B cell (primary cell): ENCODE measurements at regions not wholly inside any gene's neighbourhood (a gene's known extent, or its start where the extent isn't known, plus 50 kb on each side); places are given as distances from the start of the nearest gene placed in this dataset.

Experiments used
- ATAC-seq: fragments of 200-7000 bp; cut with Tn5 transposase; one replicate; pipeline ENCODE4 v1.10.0; 2021; ENCODE audit warnings: low read depth, mild to moderate bottlenecking, moderate number of reproducible peaks, moderate library complexity
- CTCF ChIA-PET: fragments of 350-600 bp; sonication (Branson Sonifier 250); formaldehyde crosslinking; loops from one replicate; lab custom pipeline; 2021; ENCODE audit warnings: antibody characterized with exemption, inconsistent platforms; lab: Charles Lee
- POLR2A ChIA-PET: fragments of 350-600 bp; sonication (Branson Sonifier 250); formaldehyde crosslinking; loops from one replicate; lab custom pipeline; 2021; ENCODE audit warnings: antibody characterized with exemption; lab: Charles Lee
- DNase-seq: peaks from one replicate; pipeline ENCODE4 v3.0.0; 2013
- H2AFZ ChIP-seq: 2 replicates; pipeline ENCODE4 v1.6.1; 2012; ENCODE audit warnings: mild to moderate bottlenecking, low read depth, low read length; ENCODE audit not compliant: insufficient read depth, poor library complexity, severe bottlenecking
- H3K27ac ChIP-seq, 2 donors: 1 replicate in 1 of 2; 2 replicates in 1 of 2; pipeline ENCODE4 v1.5.1; 2012 to 2013; ENCODE audit warnings: low read length in 2 of 2, mild to moderate bottlenecking in 2 of 2, moderate library complexity in 1 of 2
- H3K27me3 ChIP-seq, 4 experiments: fragments of 200-600 bp in 1 of 4; sonication (generic) in 1 of 4; replicated peaks in 1 of 4; 1 replicate in 2 of 4; 2 replicates in 2 of 4; pipeline versions ENCODE4 v1.6.1 to v1.7.0; 2013 to 2016; ENCODE audit warnings: low read length in 3 of 4, mild to moderate bottlenecking in 2 of 4, mixed read lengths in 1 of 4, moderate library complexity in 1 of 4; ENCODE audit not compliant: insufficient read depth in 4 of 4, control insufficient read depth in 3 of 4; ENCODE audit errors: control extremely low read depth in 1 of 4
- H3K36me3 ChIP-seq, 2 experiments: replicated peaks in 1 of 2; 1 replicate in 1 of 2; 2 replicates in 1 of 2; pipeline versions ENCODE4 v1.6.1 to v1.7.1; 2013; ENCODE audit warnings: low read length in 1 of 2; ENCODE audit not compliant: insufficient read depth in 2 of 2, control insufficient read depth in 1 of 2; ENCODE audit errors: control extremely low read depth in 1 of 2, extremely low read depth in 1 of 2
- H3K4me1 ChIP-seq, 2 donors: fragments of 200-600 bp in 1 of 2; sonication (generic) in 1 of 2; 1 replicate in 1 of 2; 2 replicates in 1 of 2; pipeline versions ENCODE4 v1.5.1 to v1.6.1; 2013 to 2017; ENCODE audit warnings: low read length in 2 of 2; ENCODE audit not compliant: control insufficient read depth in 2 of 2, insufficient read depth in 2 of 2
- H3K4me2 ChIP-seq: replicated peaks from 2 replicates; pipeline ENCODE3; 2012; ENCODE audit warnings: mild to moderate bottlenecking, low read depth, low read length; ENCODE audit not compliant: poor library complexity, severe bottlenecking
- H3K4me3 ChIP-seq, 5 experiments: fragments of 200-600 bp in 1 of 5; sonication (generic) in 1 of 5; 1 replicate in 3 of 5; 2 replicates in 2 of 5; pipeline versions ENCODE4 v1.5.1 to v1.7.0; 2011 to 2016; ENCODE audit warnings: low read length in 4 of 5, mild to moderate bottlenecking in 4 of 5, low read depth in 2 of 5, control low read depth in 1 of 5, moderate library complexity in 1 of 5; ENCODE audit not compliant: insufficient read depth in 1 of 5; ENCODE audit errors: control extremely low read depth in 1 of 5, extremely low read depth in 1 of 5
- H3K79me2 ChIP-seq: fragments of 200-600 bp; sonication (generic); one replicate; pipeline ENCODE4 v1.6.0; 2016; ENCODE audit warnings: low read length; ENCODE audit not compliant: control insufficient read depth, insufficient read depth
- H3K9ac ChIP-seq: fragments of 200-600 bp; sonication (generic); 2 replicates; pipeline ENCODE4 v1.6.1; 2017; ENCODE audit warnings: mild to moderate bottlenecking, low read length, moderate library complexity
- H3K9me3 ChIP-seq, 3 donors: one replicate each; pipeline versions ENCODE4 v1.6.1 to v1.7.1; 2013; ENCODE audit warnings: low read length in 2 of 3; ENCODE audit not compliant: control insufficient read depth in 2 of 3, insufficient read depth in 1 of 3; ENCODE audit errors: control extremely low read depth in 1 of 3
- H4K20me1 ChIP-seq: 2 replicates; pipeline ENCODE4 v1.6.0; 2012; ENCODE audit warnings: mild to moderate bottlenecking, low read length; ENCODE audit not compliant: insufficient read depth, control insufficient read depth, poor library complexity, severe bottlenecking
- H3K27ac Mint-ChIP-seq: one replicate; pipeline ENCODE4 v1.8.0; 2021; ENCODE audit warnings: mixed read lengths
- H3K27me3 Mint-ChIP-seq: one replicate; pipeline ENCODE4 v1.8.0; 2021; ENCODE audit warnings: mixed read lengths
- H3K4me1 Mint-ChIP-seq: one replicate; pipeline ENCODE4 v1.8.0; 2021; ENCODE audit warnings: mixed read lengths
- H3K4me3 Mint-ChIP-seq: one replicate; pipeline ENCODE4 v1.8.0; 2021; ENCODE audit warnings: mixed read lengths
- H3K9me3 Mint-ChIP-seq: one replicate; pipeline ENCODE4 v1.8.0; 2022; ENCODE audit warnings: mixed read lengths; ENCODE audit not compliant: insufficient read depth
- CTCF ChIP-seq: fragments of 200-600 bp; IDR thresholded peaks from one replicate; pipeline ENCODE4 v1.8.0; 2022; ENCODE audit warnings: antibody characterized with exemption, mild to moderate bottlenecking
- EZH2 ChIP-seq: IDR thresholded peaks from 2 replicates; pipeline ENCODE4 v1.6.1; 2012; ENCODE audit warnings: borderline replicate concordance, low read depth, mild to moderate bottlenecking, moderate library complexity, low read length; ENCODE audit not compliant: insufficient read depth, poor library complexity, severe bottlenecking
- WGBS: methylation state at CpG from one replicate; pipeline ENCODE4 v1.1.5; 2013; ENCODE audit warnings: missing lambda C conversion rate; ENCODE audit not compliant: insufficient coverage; 5-methylcytosine and 5-hydroxymethylcytosine counted together
- intact Hi-C: fragments of 100-400 bp; cut with micrococcal nuclease; formaldehyde crosslinking; loops from one replicate; pipeline ENCODE4 v1.10.0; 2022

GRCh38 chr7:121488111-121488650 is 92.1 kb upstream of the FAM3C start:
- no peak overlapping the region for H2AFZ ChIP-seq
- H3K4me2 ChIP-seq: no peak overlapping the region
- TF ChIP-seq CTCF (no peak), EZH2 (no peak)
- no peaks in the 10 kb centered on the region for H3K9me3 ChIP-seq
- H3K36me3 ChIP-seq: no peaks in the 10 kb centered on the region
- intact Hi-C loops: loop anchor here (5.0 kb wide), 1 partner anchor 44 kb away; no protein-coding TSS in a partner anchor
- Mint-ChIP-seq H3K27me3 (peaks cover 11% of the 10 kb centered on the region), H3K4me3 (no peak overlapping the region), H3K4me1 (no peaks in the 10 kb centered on the region), H3K27ac (no peak overlapping the region), H3K9me3 (no peaks in the 10 kb centered on the region)
- no peak overlapping the region for H3K27ac ChIP-seq
- ChIA-PET CTCF (no interaction called here), POLR2A (no interaction called here)
- DNase-seq (no peak), ATAC-seq (no peak)
- WGBS: 100% methylated on average over 1 of the region's 3 CpGs
- no peak overlapping the region for H3K4me3 ChIP-seq
- no peaks in the 10 kb centered on the region for H3K79me2 ChIP-seq
- H3K27me3 ChIP-seq: no peaks in the 10 kb centered on the region
- no peaks in the 10 kb centered on the region for H4K20me1 ChIP-seq
- H3K4me1 ChIP-seq: no peaks in the 10 kb centered on the region
- H3K9ac ChIP-seq: no peak overlapping the region

- ChIA-PET CTCF (no interaction called here), POLR2A (no interaction called here)
- H2AFZ ChIP-seq: no peak overlapping the region
- H3K4me3 Mint-ChIP-seq: no peak overlapping the region
- intact Hi-C loops: loop anchor here (5.0 kb wide), 1 partner anchor 46 kb away; no protein-coding TSS in a partner anchor
- no peak overlapping the region for H3K27ac Mint-ChIP-seq
- no peaks in the 10 kb centered on the region for H3K79me2 ChIP-seq
- no peaks in the 10 kb centered on the region for H3K4me1 ChIP-seq
- H3K9ac ChIP-seq: no peak overlapping the region
- peaks cover 11% of the 10 kb centered on the region for H3K27me3 Mint-ChIP-seq
- no peaks in the 10 kb centered on the region for H3K27me3 ChIP-seq
- TF ChIP-seq CTCF (no peak), EZH2 (no peak)
- DNase-seq: no peak
- no peak overlapping the region for H3K4me3 ChIP-seq
- no peaks in the 10 kb centered on the region for H3K9me3 Mint-ChIP-seq
- H3K4me1 Mint-ChIP-seq: no peaks in the 10 kb centered on the region
- H3K36me3 ChIP-seq: no peaks in the 10 kb centered on the region
- no CpG with 5 or more reads among the region's 1 CpG for WGBS
- H3K9me3 ChIP-seq: no peaks in the 10 kb centered on the region
- no peak for ATAC-seq
- H3K4me2 ChIP-seq: no peak overlapping the region
- H3K27ac ChIP-seq: no peak overlapping the region
- H4K20me1 ChIP-seq: no peaks in the 10 kb centered on the region
These were observed 90.5 kb upstream of the FAM3C start for GRCh38 chr7:121486590-121486989.
